ENCODE measurements at regions not wholly inside any gene's neighbourhood (a gene's known extent, or its start where the extent isn't known, plus 50 kb on each side); places are given as distances from the start of the nearest gene placed in this dataset.

- in situ Hi-C loops (cut with HindIII; ENCODE audit: low pct_ligation_motif_present, low sequenced_read_pairs), result no loop called here
- no peaks in the 10 kb centered on the region for H3K36me3 ChIP-seq (replicated peaks)
- no peak for DNase-seq
- H3K4me3 ChIP-seq (ENCODE audit: low read depth, low read length), result no peak overlapping the region
- no peak overlapping the region for H3K27ac ChIP-seq
- TF ChIP-seq, protein P1, sequence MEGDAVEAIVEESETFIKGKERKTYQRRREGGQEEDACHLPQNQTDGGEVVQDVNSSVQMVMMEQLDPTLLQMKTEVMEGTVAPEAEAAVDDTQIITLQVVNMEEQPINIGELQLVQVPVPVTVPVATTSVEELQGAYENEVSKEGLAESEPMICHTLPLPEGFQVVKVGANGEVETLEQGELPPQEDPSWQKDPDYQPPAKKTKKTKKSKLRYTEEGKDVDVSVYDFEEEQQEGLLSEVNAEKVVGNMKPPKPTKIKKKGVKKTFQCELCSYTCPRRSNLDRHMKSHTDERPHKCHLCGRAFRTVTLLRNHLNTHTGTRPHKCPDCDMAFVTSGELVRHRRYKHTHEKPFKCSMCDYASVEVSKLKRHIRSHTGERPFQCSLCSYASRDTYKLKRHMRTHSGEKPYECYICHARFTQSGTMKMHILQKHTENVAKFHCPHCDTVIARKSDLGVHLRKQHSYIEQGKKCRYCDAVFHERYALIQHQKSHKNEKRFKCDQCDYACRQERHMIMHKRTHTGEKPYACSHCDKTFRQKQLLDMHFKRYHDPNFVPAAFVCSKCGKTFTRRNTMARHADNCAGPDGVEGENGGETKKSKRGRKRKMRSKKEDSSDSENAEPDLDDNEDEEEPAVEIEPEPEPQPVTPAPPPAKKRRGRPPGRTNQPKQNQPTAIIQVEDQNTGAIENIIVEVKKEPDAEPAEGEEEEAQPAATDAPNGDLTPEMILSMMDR (IDR thresholded peaks at IDR 0.05; ENCODE audit: low read depth, low read length, missing control alignments), result no peak
- no peaks in the 10 kb centered on the region for H3K27me3 ChIP-seq (replicated peaks)
Observed at GRCh38 chr5:82674671-82675070, 396.5 kb upstream of the RPS23 start.

- Histone ChIP-seq H3K27ac (no peak overlapping the region), H3K27me3 (replicated peaks) (no peaks in the 10 kb centered on the region), H3K36me3 (replicated peaks) (no peaks in the 10 kb centered on the region), H3K4me3 (ENCODE audit: low read depth, low read length) (no peak overlapping the region)
- no peak for DNase-seq
- TF ChIP-seq, protein P1 (IDR thresholded peaks at IDR 0.05; ENCODE audit: low read depth, low read length, missing control alignments), result no peak
- in situ Hi-C loops (cut with HindIII; ENCODE audit: low pct_ligation_motif_present, low sequenced_read_pairs), result no loop called here
Observed at GRCh38 chr5:82673057-82673809, 395.1 kb upstream of the RPS23 start.

DNA sequence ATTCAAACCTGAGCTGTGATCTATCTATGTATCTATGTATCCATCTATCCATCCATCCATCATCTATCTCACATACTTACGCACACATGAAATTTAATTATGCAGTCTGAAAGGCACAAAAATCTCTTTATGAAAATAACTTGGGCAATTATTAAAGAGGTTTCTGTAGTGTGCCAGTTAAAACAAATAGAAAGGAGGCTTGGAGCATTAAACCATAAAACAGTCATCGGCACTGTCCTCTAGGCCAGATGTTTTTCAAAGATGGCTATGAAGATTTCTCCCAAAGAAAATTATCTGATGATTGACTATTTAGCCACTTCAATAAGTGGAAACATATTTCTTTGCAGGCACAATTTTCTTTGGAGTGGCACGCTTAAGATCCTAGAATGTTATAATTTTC is 392.5 kb upstream of the RPS23 start:
- TF ChIP-seq, protein P1 (IDR thresholded peaks at IDR 0.05; ENCODE audit: low read depth, low read length, missing control alignments), result no peak
- Histone ChIP-seq H3K4me3 (ENCODE audit: low read depth, low read length) (no peak overlapping the region), H3K36me3 (replicated peaks) (no peaks in the 10 kb centered on the region), H3K27ac (no peak overlapping the region), H3K27me3 (replicated peaks) (no peaks in the 10 kb centered on the region)
- DNase-seq, result no peak
- in situ Hi-C loops (cut with HindIII; ENCODE audit: low pct_ligation_motif_present, low sequenced_read_pairs), result no loop called here

- Histone ChIP-seq H3K4me3 (ENCODE audit: low read depth, low read length) (no peak overlapping the region), H3K27ac (no peak overlapping the region), H3K36me3 (replicated peaks) (no peaks in the 10 kb centered on the region), H3K27me3 (replicated peaks) (no peaks in the 10 kb centered on the region)
- no peak for DNase-seq
- TF ChIP-seq, protein P1 (IDR thresholded peaks at IDR 0.05; ENCODE audit: low read depth, low read length, missing control alignments), result no peak
- in situ Hi-C loops (cut with HindIII; ENCODE audit: low pct_ligation_motif_present, low sequenced_read_pairs), result no loop called here
Observed at GRCh38 chr5:82669720-82670119, 391.6 kb upstream of the RPS23 start.

DNA sequence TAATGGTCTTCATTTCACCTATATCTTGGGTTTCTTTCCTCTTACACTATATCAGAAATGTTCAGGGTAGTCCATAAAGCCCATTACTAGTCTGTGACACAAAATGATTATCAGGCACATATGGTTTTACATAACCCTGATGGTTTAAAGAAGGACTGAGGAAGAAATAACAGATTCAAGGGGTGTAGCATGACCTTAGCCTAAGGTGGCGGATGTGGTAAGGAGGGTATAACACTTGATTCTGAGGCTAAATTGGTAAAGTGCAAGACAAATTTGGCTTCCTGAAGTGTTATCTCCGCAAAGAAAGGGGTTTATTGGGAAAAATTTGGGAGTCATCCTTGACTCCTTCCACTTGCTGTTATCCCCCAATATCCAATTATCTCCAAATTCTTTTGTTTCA is 388.2 kb upstream of the RPS23 start:
- Histone ChIP-seq H3K27me3 (replicated peaks) (no peaks in the 10 kb centered on the region), H3K4me3 (ENCODE audit: low read depth, low read length) (no peak overlapping the region), H3K27ac (no peak overlapping the region), H3K36me3 (replicated peaks) (no peaks in the 10 kb centered on the region)
- in situ Hi-C loops (cut with HindIII; ENCODE audit: low pct_ligation_motif_present, low sequenced_read_pairs), result no loop called here
- TF ChIP-seq, protein P1 (IDR thresholded peaks at IDR 0.05; ENCODE audit: low read depth, low read length, missing control alignments), result no peak
- no peak for DNase-seq

- Histone ChIP-seq H3K36me3 (replicated peaks) (no peaks in the 10 kb centered on the region), H3K27ac (no peak overlapping the region), H3K4me3 (ENCODE audit: low read depth, low read length) (no peak overlapping the region), H3K27me3 (replicated peaks) (no peaks in the 10 kb centered on the region)
- in situ Hi-C loops (cut with HindIII; ENCODE audit: low pct_ligation_motif_present, low sequenced_read_pairs), result no loop called here
- TF ChIP-seq, protein P1 (IDR thresholded peaks at IDR 0.05; ENCODE audit: low read depth, low read length, missing control alignments), result no peak
- DNase-seq, result no peak
Observed at GRCh38 chr5:82664732-82665131, 386.6 kb upstream of the RPS23 start.
